Esophagus muscularis mucosa (tissue), 3 donors: ENCODE measurements at regions not wholly inside any gene's neighbourhood (a gene's known extent, or its start where the extent isn't known, plus 50 kb on each side); places are given as distances from the start of the nearest gene placed in this dataset.

ENCODE experiments used
- CTCF ChIP-seq, 3 experiments: fragments of 200-600 bp in 2 of 3; fragments of 450-650 bp in 1 of 3; sonication (generic) in 2 of 3; IDR thresholded peaks; one replicate each; pipeline ENCODE4 v1.5.1; 2017 to 2019; ENCODE audit warnings: antibody characterized with exemption in 3 of 3, mild to moderate bottlenecking in 2 of 3, moderate library complexity in 1 of 3
- POLR2A ChIP-seq: fragments of 450-650 bp; IDR thresholded peaks from one replicate; pipeline ENCODE4 v1.6.1; 2017; ENCODE audit warnings: antibody characterized with exemption, moderate library complexity, mild to moderate bottlenecking, low read depth
- POLR2AphosphoS5 ChIP-seq, 2 donors: sonication (generic); formaldehyde crosslinking; IDR thresholded peaks; one replicate each; pipeline ENCODE4 v1.6.1; 2017; ENCODE audit warnings: antibody characterized with exemption in 2 of 2

- TF ChIP-seq CTCF (IDR thresholded peaks at IDR 0.05) (no peak), POLR2AphosphoS5 (IDR thresholded peaks at IDR 0.05) (no peak), POLR2A (no peak)
These were observed 201.1 kb downstream of the TENT4A start for GRCh38 chr5:6914347-6914746.
